OCI-LY7 (cell line): ENCODE measurements at regions not wholly inside any gene's neighbourhood (a gene's known extent, or its start where the extent isn't known, plus 50 kb on each side); places are given as distances from the start of the nearest gene placed in this dataset.

Experiments used
- BruUV-seq: library from RNA; stranded (reverse); fragments of 400-500 nt; replicated peaks from 2 replicates; lab custom pipeline; 2021; lab: Mats Ljungman, UMichigan
- CTCF ChIA-PET: fragments of 300-600 bp; sonication (Branson Sonifier 250); formaldehyde crosslinking; loops from one replicate; lab custom pipeline; 2022; ENCODE audit warnings: antibody characterized with exemption; ENCODE audit not compliant: unreplicated experiment; lab: Charles Lee
- POLR2A ChIA-PET: fragments of 300-600 bp; sonication (Branson Sonifier 250); formaldehyde crosslinking; loops from one replicate; lab custom pipeline; 2022; ENCODE audit warnings: antibody characterized with exemption; lab: Charles Lee
- DNase-seq: peaks from one replicate; pipeline ENCODE4 v3.0.0-alpha.2; 2015; ENCODE audit warnings: low spot score
- H2AFZ ChIP-seq: fragments of 200-600 bp; sonication (generic), shearing (Covaris generic); 2 replicates; pipeline ENCODE4 v1.6.1; 2014; ENCODE audit warnings: mild to moderate bottlenecking, antibody characterized with exemption, low read length, moderate library complexity
- H3K27ac ChIP-seq: fragments of 200-600 bp; sonication (generic); 2 replicates; pipeline ENCODE4 v1.5.1; 2014; ENCODE audit warnings: mixed run types, low read depth, mild to moderate bottlenecking, moderate library complexity, low read length, inconsistent platforms; ENCODE audit not compliant: poor library complexity, severe bottlenecking
- H3K36me3 ChIP-seq: fragments of 200-600 bp; sonication (generic); 2 replicates; pipeline ENCODE4 v1.6.1; 2014; ENCODE audit warnings: mild to moderate bottlenecking, antibody characterized with exemption, low read length, moderate library complexity, mixed read lengths; ENCODE audit not compliant: insufficient read depth
- H3K4me1 ChIP-seq: fragments of 200-600 bp; sonication (generic); 2 replicates; pipeline ENCODE4 v1.5.1; 2014; ENCODE audit warnings: mild to moderate bottlenecking, low read length; ENCODE audit not compliant: insufficient read depth, poor library complexity, severe bottlenecking
- H3K4me2 ChIP-seq: fragments of 200-600 bp; sonication (generic); 2 replicates; pipeline ENCODE4 v1.6.1; 2014; ENCODE audit warnings: mild to moderate bottlenecking, low read length
- H3K4me3 ChIP-seq: fragments of 200-600 bp; sonication (generic); 2 replicates; pipeline ENCODE4 v1.5.1; 2014; ENCODE audit warnings: mild to moderate bottlenecking, low read depth, low read length; ENCODE audit not compliant: poor library complexity, severe bottlenecking
- H3K79me2 ChIP-seq: fragments of 200-600 bp; sonication (generic); 2 replicates; pipeline ENCODE4 v1.6.1; 2016; ENCODE audit warnings: low read depth, mild to moderate bottlenecking, low read length, moderate library complexity, mixed read lengths; ENCODE audit not compliant: insufficient read depth
- H3K9me2 ChIP-seq: fragments of 200-600 bp; sonication (generic); 2 replicates; pipeline ENCODE4 v1.6.1; 2016; ENCODE audit warnings: mild to moderate bottlenecking, low read length, mixed read lengths; ENCODE audit not compliant: insufficient read depth
- H3K9me3 ChIP-seq: fragments of 200-600 bp; sonication (generic); 2 replicates; pipeline ENCODE4 v1.6.1; 2014; ENCODE audit warnings: mild to moderate bottlenecking, mixed run types, low read length, mixed read lengths
- H4K20me1 ChIP-seq: fragments of 200-600 bp; sonication (generic); 2 replicates; pipeline ENCODE4 v1.6.1; 2014; ENCODE audit warnings: mild to moderate bottlenecking, antibody characterized with exemption, low read length, moderate library complexity, mixed read lengths; ENCODE audit not compliant: insufficient read depth
- EZH2phosphoT487 ChIP-seq: fragments of 200-600 bp; sonication (generic); IDR thresholded peaks from 2 replicates; pipeline ENCODE4 v1.6.1; 2018; ENCODE audit warnings: low read depth, borderline replicate concordance, mild to moderate bottlenecking, mixed run types, antibody characterized with exemption, low read length, moderate library complexity, mixed read lengths
- intact Hi-C: fragments of 100-400 bp; cut with micrococcal nuclease; formaldehyde crosslinking; loops from one replicate; pipeline ENCODE4 v1.10.0; 2022; ENCODE audit not compliant: unreplicated experiment
- TF ChIP-seq, protein P1 (sequence below): fragments of 200-600 bp; sonication (generic); conservative IDR thresholded peaks from 2 replicates; pipeline ENCODE4 v1.5.1; 2014; ENCODE audit warnings: mild to moderate bottlenecking, antibody characterized with exemption, low read length, moderate library complexity, mixed read lengths

DNA sequence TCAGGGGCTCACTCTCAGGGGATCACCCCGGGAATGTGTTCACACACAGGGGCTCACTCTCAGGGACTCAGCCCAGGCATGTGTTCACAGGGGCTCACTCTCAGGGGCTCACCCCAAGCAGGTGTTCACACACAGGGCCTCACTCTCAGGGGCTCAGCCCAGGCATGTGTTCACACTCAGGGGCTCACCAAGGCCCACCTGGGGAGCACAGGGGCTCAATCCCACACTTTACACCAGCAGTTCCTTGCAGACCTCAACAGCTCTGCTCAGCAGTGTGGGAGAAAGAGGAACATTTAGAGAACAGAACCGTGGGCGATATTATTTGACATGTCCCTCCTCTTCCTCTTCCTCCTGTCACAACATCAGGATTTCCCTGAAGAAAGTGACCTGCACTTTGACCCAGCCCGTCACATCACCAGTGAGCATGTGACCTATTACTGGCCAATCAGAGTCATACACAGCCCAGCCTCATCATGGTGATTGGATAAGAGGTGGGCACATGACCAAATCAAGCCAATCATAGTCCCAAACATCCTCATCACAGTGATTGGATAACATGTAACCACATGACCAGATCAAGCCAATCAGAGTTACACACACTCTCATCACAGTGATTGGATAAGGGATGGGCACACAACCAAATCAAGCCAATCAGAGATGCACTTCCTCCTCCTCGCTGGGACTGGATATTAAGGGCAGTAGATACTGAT is 359.4 kb upstream of the SFSWAP start:
- BruUV-seq = no TSS peak
- Histone ChIP-seq H3K9me3 (peaks cover 7% of the 10 kb centered on the region; the same call in 1 of the 2 replicates), H3K79me2 (no peaks in the 10 kb centered on the region), H3K9me2 (no peaks in the 10 kb centered on the region), H3K27ac (no peak overlapping the region), H2AFZ (no peak overlapping the region), H3K36me3 (no peaks in the 10 kb centered on the region), H4K20me1 (no peaks in the 10 kb centered on the region), H3K4me2 (no peak overlapping the region), H3K4me3 (no peak overlapping the region), H3K4me1 (no peaks in the 10 kb centered on the region)
- peak; percentile 25 for DNase-seq
- CTCF ChIA-PET = no interaction called here
- intact Hi-C loops = no loop called here
- POLR2A ChIA-PET = interaction anchor here (0.5 to 0.8 kb wide), 2 partner anchors 12 to 13 kb away, joined by 5 to 9 read pairs; no protein-coding TSS in a partner anchor
- TF ChIP-seq, protein P1, sequence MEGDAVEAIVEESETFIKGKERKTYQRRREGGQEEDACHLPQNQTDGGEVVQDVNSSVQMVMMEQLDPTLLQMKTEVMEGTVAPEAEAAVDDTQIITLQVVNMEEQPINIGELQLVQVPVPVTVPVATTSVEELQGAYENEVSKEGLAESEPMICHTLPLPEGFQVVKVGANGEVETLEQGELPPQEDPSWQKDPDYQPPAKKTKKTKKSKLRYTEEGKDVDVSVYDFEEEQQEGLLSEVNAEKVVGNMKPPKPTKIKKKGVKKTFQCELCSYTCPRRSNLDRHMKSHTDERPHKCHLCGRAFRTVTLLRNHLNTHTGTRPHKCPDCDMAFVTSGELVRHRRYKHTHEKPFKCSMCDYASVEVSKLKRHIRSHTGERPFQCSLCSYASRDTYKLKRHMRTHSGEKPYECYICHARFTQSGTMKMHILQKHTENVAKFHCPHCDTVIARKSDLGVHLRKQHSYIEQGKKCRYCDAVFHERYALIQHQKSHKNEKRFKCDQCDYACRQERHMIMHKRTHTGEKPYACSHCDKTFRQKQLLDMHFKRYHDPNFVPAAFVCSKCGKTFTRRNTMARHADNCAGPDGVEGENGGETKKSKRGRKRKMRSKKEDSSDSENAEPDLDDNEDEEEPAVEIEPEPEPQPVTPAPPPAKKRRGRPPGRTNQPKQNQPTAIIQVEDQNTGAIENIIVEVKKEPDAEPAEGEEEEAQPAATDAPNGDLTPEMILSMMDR = no peak
- no peak for TF ChIP-seq EZH2phosphoT487

DNA sequence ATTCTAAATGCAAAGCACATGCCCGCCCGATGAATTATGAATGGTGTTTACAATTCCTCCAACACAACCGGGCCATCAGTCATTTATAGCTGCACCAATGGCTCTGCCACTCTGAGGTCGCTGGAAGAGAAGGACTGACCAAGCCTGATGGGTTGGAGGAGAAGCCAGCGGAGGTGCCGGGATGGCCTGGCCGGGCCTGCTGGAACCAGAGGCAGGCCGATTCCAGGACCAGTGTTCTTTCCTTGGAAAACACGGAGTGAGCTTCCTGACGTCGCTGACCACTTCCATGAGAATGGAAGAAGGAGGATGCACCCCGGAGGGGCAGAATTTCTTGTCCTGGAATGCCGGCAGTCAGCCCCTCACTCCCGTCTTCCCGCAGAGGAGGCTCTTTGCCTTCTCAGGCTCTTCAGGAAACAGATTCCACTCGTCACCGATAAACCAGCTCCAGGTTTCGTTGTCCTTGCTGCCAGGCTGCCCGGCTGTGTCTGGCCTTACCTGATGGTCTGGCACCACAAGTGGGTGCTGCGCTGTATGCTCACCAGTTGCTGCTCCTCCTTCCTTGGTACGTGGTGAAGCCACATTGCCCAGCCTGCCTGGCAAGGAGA is 358.5 kb upstream of the SFSWAP start:
- H2AFZ ChIP-seq = no peak overlapping the region
- intact Hi-C loops = no loop called here
- CTCF ChIA-PET = no interaction called here

More for the DNA sequence above, 358.5 kb upstream of the SFSWAP start:
- Histone ChIP-seq H3K9me3 (peaks cover 7% of the 10 kb centered on the region; the same call in 1 of the 2 replicates), H3K79me2 (no peaks in the 10 kb centered on the region), H3K4me1 (no peaks in the 10 kb centered on the region), H3K27ac (no peak overlapping the region), H3K4me2 (no peak overlapping the region), H3K4me3 (no peak overlapping the region), H4K20me1 (no peaks in the 10 kb centered on the region), H3K9me2 (no peaks in the 10 kb centered on the region), H3K36me3 (no peaks in the 10 kb centered on the region)
- no TSS peak for BruUV-seq
- DNase-seq = no peak
- TF ChIP-seq, protein P1 = no peak
- TF ChIP-seq EZH2phosphoT487 = no peak
- POLR2A ChIA-PET = no interaction called here
